ENCODE measurements at regions not wholly inside any gene's neighbourhood (a gene's known extent, or its start where the extent isn't known, plus 50 kb on each side); places are given as distances from the start of the nearest gene placed in this dataset.

DNA sequence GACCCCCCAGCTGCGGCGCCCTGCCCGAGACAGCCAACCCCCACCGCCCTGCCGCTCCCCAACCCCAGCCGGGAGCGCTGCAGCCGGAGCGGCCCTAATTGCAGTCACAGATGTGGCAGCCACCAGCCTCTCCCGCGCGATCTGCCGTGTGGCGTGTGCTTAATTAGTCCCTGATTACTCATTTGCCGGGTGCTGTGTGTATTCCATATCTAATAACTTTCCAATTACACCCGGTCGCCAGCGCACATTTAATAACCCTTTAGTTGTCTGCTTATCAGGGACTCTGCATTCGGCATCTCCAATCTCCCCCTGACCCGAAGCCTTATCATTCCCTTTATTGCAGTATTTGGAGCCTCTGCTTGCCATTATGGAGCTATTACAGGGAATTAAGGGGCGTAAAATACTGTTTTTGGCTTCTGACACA, 236.7 kb upstream of the CIBAR2 start:
- H3K27me3 ChIP-seq (replicated peaks; ENCODE audit: control insufficient read depth, insufficient read depth, low read length) = no peaks in the 10 kb centered on the region; the same call in 1 of the 2 replicates
- DNase-seq (ENCODE audit: extremely low read depth, insufficient read length) = no peak

DNA sequence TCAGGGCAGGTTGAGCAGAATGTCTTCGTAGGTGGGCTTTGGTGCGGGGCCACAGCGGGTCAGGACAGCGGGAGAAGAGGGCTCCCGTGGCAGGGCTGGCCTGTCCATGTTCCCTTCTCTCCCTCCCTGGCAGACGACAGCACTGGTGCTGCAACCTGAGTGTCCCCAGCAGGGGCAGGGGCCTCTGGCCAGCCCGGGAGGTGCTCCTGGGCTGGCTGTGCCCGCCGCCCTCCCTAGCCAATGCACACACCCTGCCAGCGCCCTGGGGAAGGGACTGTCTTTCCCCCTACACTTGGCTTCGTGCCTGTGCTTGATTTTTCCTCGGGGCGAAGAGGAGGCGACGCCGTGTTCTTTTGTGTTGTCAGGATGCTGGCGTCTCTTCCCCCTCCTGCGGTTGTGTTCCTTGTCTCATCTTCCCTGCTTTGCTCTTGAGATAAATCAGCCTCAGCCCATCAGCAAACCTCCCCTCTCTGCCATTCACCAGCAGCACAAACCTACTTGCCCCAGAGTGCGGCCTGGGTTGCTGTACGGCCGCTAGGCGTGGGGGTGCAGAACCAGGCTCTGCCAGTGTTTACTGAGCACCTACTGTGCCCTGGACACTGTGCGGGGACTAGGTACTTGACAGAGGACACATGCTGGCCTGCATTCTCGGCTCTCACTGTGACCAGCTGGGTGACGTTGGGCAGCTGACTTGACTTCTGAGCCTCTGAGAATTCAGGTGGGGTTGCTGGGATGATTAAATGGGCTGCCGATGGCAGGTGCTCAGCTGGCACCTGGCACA, 237.3 kb upstream of the CIBAR2 start:
- Histone ChIP-seq H3K27me3 (replicated peaks; ENCODE audit: control insufficient read depth, insufficient read depth, low read length) (no peaks in the 10 kb centered on the region; the same call in 1 of the 2 replicates), H3K4me3 (replicated peaks; ENCODE audit: low read depth, low read length) (no peak overlapping the region), H3K36me3 (ENCODE audit: control insufficient read depth, insufficient read depth, low read length) (no peaks in the 10 kb centered on the region)
- TF ChIP-seq, protein P1, sequence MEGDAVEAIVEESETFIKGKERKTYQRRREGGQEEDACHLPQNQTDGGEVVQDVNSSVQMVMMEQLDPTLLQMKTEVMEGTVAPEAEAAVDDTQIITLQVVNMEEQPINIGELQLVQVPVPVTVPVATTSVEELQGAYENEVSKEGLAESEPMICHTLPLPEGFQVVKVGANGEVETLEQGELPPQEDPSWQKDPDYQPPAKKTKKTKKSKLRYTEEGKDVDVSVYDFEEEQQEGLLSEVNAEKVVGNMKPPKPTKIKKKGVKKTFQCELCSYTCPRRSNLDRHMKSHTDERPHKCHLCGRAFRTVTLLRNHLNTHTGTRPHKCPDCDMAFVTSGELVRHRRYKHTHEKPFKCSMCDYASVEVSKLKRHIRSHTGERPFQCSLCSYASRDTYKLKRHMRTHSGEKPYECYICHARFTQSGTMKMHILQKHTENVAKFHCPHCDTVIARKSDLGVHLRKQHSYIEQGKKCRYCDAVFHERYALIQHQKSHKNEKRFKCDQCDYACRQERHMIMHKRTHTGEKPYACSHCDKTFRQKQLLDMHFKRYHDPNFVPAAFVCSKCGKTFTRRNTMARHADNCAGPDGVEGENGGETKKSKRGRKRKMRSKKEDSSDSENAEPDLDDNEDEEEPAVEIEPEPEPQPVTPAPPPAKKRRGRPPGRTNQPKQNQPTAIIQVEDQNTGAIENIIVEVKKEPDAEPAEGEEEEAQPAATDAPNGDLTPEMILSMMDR (IDR thresholded peaks at IDR 0.05; ENCODE audit: insufficient read depth, low read length, poor library complexity, severe bottlenecking) = no peak
- DNase-seq (ENCODE audit: extremely low read depth, insufficient read length) = no peak

More for the DNA sequence above, 236.7 kb upstream of the CIBAR2 start:
- TF ChIP-seq, protein P1 (IDR thresholded peaks at IDR 0.05; ENCODE audit: insufficient read depth, low read length, poor library complexity, severe bottlenecking) = no peak
- Histone ChIP-seq H3K36me3 (ENCODE audit: control insufficient read depth, insufficient read depth, low read length) (no peaks in the 10 kb centered on the region), H3K4me3 (replicated peaks; ENCODE audit: low read depth, low read length) (no peak overlapping the region)

DNA sequence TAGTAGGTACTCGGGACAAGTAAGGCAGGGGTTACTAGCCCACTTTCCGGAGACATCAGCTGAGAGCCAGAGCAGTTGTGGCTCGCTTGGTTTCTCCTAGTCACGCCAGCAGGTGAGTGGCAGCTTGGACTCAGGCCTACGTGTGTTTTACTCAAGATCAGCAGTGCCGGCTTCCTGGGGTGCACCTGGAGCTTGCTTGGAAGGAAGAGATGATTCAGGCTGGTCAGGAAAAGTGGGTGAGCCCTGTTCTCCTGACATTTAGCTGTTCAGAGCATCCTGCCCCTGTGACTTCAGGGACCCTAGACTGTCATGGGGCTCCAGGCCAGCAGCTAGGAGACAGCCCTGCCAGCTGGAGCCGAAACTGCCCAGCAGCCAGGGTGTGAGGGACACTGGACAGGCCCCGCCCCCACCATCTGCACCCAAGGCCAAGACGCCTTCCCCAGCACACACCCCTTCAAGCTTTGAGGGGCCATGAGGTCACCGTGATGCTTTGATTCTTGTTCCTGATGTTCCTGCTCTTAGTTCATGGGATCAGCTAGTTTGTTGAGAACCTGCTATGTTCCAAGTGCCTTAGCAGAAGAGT, 238.0 kb upstream of the CIBAR2 start:
- TF ChIP-seq, protein P1 (IDR thresholded peaks at IDR 0.05; ENCODE audit: insufficient read depth, low read length, poor library complexity, severe bottlenecking) = no peak
- H3K27me3 ChIP-seq (replicated peaks; ENCODE audit: control insufficient read depth, insufficient read depth, low read length) = no peaks in the 10 kb centered on the region
- H3K36me3 ChIP-seq (ENCODE audit: control insufficient read depth, insufficient read depth, low read length) = no peaks in the 10 kb centered on the region
- H3K4me3 ChIP-seq (replicated peaks; ENCODE audit: low read depth, low read length) = no peak overlapping the region
- no peak for DNase-seq (ENCODE audit: extremely low read depth, insufficient read length)

DNA sequence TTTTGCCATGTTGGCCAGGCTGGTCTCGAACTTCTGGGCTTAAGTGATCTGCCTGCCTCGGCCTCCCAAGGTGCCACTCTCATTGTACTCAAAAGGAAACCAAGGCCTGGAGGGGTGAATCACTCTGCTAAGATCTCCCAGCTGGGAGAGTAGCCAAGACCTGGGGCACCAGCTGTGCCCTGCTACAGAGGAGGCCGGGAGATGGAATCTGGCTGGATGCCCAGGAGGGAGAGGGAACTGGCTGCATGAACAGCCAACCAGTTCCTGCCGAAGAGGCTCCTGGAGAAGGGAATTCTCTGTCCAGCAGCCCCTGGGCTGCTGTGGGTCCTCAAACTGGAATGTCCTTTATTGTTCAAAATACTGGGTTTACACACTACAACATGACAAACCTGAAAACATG, 238.7 kb upstream of the CIBAR2 start:
- Histone ChIP-seq H3K27me3 (replicated peaks; ENCODE audit: control insufficient read depth, insufficient read depth, low read length) (no peaks in the 10 kb centered on the region), H3K4me3 (replicated peaks; ENCODE audit: low read depth, low read length) (no peak overlapping the region), H3K36me3 (ENCODE audit: control insufficient read depth, insufficient read depth, low read length) (no peaks in the 10 kb centered on the region)
- DNase-seq (ENCODE audit: extremely low read depth, insufficient read length) = no peak
- TF ChIP-seq, protein P1 (IDR thresholded peaks at IDR 0.05; ENCODE audit: insufficient read depth, low read length, poor library complexity, severe bottlenecking) = no peak

DNA sequence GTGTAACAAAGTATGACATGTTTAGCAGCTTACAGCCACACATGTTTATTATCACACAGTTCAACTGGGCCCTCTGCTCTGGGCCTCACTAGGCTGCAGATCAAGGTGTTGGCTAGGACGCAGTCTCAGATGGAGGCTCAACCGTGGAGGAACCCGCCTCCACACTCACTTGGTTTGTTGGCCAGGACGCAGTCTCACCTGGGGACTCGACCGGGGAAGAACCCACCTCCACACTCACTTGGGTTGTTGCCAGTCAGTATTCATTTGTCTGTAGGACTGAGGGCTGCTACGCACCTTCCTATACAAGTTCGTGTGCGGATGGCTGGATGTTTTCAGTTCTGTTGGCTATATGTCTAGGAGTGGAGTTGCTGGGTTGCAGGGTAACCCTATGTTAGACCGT, 240.7 kb upstream of the CIBAR2 start:
- Histone ChIP-seq H3K4me3 (replicated peaks; ENCODE audit: low read depth, low read length) (no peak overlapping the region), H3K27me3 (replicated peaks; ENCODE audit: control insufficient read depth, insufficient read depth, low read length) (no peaks in the 10 kb centered on the region), H3K36me3 (ENCODE audit: control insufficient read depth, insufficient read depth, low read length) (no peaks in the 10 kb centered on the region)
- TF ChIP-seq, protein P1 (IDR thresholded peaks at IDR 0.05; ENCODE audit: insufficient read depth, low read length, poor library complexity, severe bottlenecking) = no peak
- no peak for DNase-seq (ENCODE audit: extremely low read depth, insufficient read length)
